ENCODE measurements at regions not wholly inside any gene's neighbourhood (a gene's known extent, or its start where the extent isn't known, plus 50 kb on each side); places are given as distances from the start of the nearest gene placed in this dataset.

- TF ChIP-seq, protein P1, sequence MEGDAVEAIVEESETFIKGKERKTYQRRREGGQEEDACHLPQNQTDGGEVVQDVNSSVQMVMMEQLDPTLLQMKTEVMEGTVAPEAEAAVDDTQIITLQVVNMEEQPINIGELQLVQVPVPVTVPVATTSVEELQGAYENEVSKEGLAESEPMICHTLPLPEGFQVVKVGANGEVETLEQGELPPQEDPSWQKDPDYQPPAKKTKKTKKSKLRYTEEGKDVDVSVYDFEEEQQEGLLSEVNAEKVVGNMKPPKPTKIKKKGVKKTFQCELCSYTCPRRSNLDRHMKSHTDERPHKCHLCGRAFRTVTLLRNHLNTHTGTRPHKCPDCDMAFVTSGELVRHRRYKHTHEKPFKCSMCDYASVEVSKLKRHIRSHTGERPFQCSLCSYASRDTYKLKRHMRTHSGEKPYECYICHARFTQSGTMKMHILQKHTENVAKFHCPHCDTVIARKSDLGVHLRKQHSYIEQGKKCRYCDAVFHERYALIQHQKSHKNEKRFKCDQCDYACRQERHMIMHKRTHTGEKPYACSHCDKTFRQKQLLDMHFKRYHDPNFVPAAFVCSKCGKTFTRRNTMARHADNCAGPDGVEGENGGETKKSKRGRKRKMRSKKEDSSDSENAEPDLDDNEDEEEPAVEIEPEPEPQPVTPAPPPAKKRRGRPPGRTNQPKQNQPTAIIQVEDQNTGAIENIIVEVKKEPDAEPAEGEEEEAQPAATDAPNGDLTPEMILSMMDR (IDR thresholded peaks at IDR 0.05), result no peak
- no peak for TF ChIP-seq POLR2A (IDR thresholded peaks at IDR 0.05)
Observed at GRCh38 chr14:92253381-92253894, 69.5 kb upstream of the SLC24A4 start.
